ENCODE measurements at regions not wholly inside any gene's neighbourhood (a gene's known extent, or its start where the extent isn't known, plus 50 kb on each side); places are given as distances from the start of the nearest gene placed in this dataset.

GRCh38 chr6:48369100-48369499 lies 258.1 kb upstream of the PTCHD4 start:
- Mint-ChIP-seq H3K27me3 (ENCODE audit: unreplicated experiment) (no peaks in the 10 kb centered on the region), H3K4me1 (ENCODE audit: unreplicated experiment) (no peaks in the 10 kb centered on the region), H3K36me3 (ENCODE audit: low read depth, unreplicated experiment) (peaks cover 3% of the 10 kb centered on the region), H3K9me3 (ENCODE audit: unreplicated experiment) (no peaks in the 10 kb centered on the region), H3K4me3 (ENCODE audit: unreplicated experiment) (no peak overlapping the region), H3K27ac (ENCODE audit: unreplicated experiment) (no peak overlapping the region)
- no peak for TF ChIP-seq CTCF (IDR thresholded peaks at IDR 0.05; ENCODE audit: unreplicated experiment)
- no peak for DNase-seq (ENCODE audit: low spot score)

DNA sequence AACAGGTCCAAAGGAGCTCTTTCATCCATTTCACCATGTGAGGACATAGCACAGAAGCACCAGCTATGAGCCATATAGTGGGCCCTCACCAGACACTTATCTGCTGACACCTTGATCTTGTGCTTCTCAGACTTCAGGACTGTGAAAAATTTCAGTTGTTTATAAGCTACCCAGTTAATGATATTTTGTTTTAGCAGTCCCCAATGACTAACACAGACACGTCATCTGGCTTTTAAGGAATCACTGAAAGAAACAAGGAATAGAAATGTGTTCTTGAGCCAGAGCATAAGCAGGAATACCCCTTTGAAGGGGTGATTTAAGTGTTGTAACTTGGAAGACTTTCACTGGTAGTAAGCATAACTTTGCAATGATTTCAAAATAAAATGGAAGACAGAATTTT lies 214.7 kb upstream of the PTCHD4 start:
- H3K36me3 Mint-ChIP-seq (ENCODE audit: low read depth, unreplicated experiment): no peaks in the 10 kb centered on the region
- no peak overlapping the region for H3K27ac Mint-ChIP-seq (ENCODE audit: unreplicated experiment)
- H3K4me1 Mint-ChIP-seq (ENCODE audit: unreplicated experiment): no peaks in the 10 kb centered on the region
- no peak for TF ChIP-seq CTCF (IDR thresholded peaks at IDR 0.05; ENCODE audit: unreplicated experiment)
- H3K9me3 Mint-ChIP-seq (ENCODE audit: unreplicated experiment): no peaks in the 10 kb centered on the region
- no peak for DNase-seq (ENCODE audit: low spot score)
- H3K27me3 Mint-ChIP-seq (ENCODE audit: unreplicated experiment): no peaks in the 10 kb centered on the region
- no peak overlapping the region for H3K4me3 Mint-ChIP-seq (ENCODE audit: unreplicated experiment)

- Mint-ChIP-seq H3K4me1 (ENCODE audit: unreplicated experiment) (peaks cover 26% of the 10 kb centered on the region), H3K4me3 (ENCODE audit: unreplicated experiment) (no peak overlapping the region)
Observed at GRCh38 chr6:48318670-48319069, 207.7 kb upstream of the PTCHD4 start.

GRCh38 chr6:48315915-48316314 lies 204.9 kb upstream of the PTCHD4 start:
- no peak for TF ChIP-seq CTCF (IDR thresholded peaks at IDR 0.05; ENCODE audit: unreplicated experiment)
- H3K4me3 Mint-ChIP-seq (ENCODE audit: unreplicated experiment): no peak overlapping the region
- no peak for DNase-seq (ENCODE audit: low spot score)
- no peak overlapping the region for H3K27ac Mint-ChIP-seq (ENCODE audit: unreplicated experiment)
- H3K36me3 Mint-ChIP-seq (ENCODE audit: low read depth, unreplicated experiment): no peaks in the 10 kb centered on the region
- H3K9me3 Mint-ChIP-seq (ENCODE audit: unreplicated experiment): no peaks in the 10 kb centered on the region
- H3K27me3 Mint-ChIP-seq (ENCODE audit: unreplicated experiment): no peaks in the 10 kb centered on the region
- H3K4me1 Mint-ChIP-seq (ENCODE audit: unreplicated experiment): peaks cover 26% of the 10 kb centered on the region

More at GRCh38 chr6:48318670-48319069, 207.7 kb upstream of the PTCHD4 start:
- Mint-ChIP-seq H3K36me3 (ENCODE audit: low read depth, unreplicated experiment) (no peaks in the 10 kb centered on the region), H3K27ac (ENCODE audit: unreplicated experiment) (no peak overlapping the region), H3K9me3 (ENCODE audit: unreplicated experiment) (no peaks in the 10 kb centered on the region), H3K27me3 (ENCODE audit: unreplicated experiment) (no peaks in the 10 kb centered on the region)
- no peak for DNase-seq (ENCODE audit: low spot score)
- TF ChIP-seq CTCF (IDR thresholded peaks at IDR 0.05; ENCODE audit: unreplicated experiment): no peak

DNA sequence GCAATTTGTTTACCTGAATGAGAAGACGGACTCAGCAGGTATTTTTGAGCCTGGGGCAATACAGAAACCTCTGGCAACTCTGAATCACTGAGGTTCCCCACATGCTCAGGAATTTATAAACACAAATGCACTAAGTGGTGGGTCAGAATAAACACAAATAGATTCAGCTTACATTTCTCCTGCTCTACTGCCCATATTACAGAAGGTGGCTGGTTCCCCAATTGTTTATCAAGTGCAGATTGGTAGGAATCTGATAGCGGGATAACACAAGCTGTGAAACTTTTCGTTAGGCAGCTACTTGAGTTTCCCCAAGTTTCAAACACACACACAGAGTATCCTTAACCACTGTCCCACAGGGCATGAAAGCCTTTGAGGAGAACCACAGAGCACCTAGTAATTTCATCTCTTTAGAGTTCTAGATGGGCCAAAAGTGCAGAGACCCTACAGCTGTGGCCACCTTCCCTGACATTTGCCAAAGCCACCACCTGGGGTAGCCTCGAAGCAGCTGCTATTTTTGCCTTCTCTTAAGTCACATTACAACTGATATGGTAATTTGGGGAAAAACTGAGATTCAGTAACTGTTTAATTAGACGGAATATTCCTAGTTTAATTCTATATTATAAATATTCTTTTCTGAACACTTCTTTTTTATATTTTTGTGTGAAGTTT lies 204.2 kb upstream of the PTCHD4 start:
- Mint-ChIP-seq H3K4me3 (ENCODE audit: unreplicated experiment) (no peak overlapping the region), H3K27me3 (ENCODE audit: unreplicated experiment) (no peaks in the 10 kb centered on the region), H3K9me3 (ENCODE audit: unreplicated experiment) (no peaks in the 10 kb centered on the region), H3K27ac (ENCODE audit: unreplicated experiment) (no peak overlapping the region), H3K36me3 (ENCODE audit: low read depth, unreplicated experiment) (no peaks in the 10 kb centered on the region), H3K4me1 (ENCODE audit: unreplicated experiment) (peaks cover 22% of the 10 kb centered on the region)
- no peak for DNase-seq (ENCODE audit: low spot score)
- TF ChIP-seq CTCF (IDR thresholded peaks at IDR 0.05; ENCODE audit: unreplicated experiment): no peak
